Neuronal stem cell (in vitro differentiated cells): ENCODE measurements at regions not wholly inside any gene's neighbourhood (a gene's known extent, or its start where the extent isn't known, plus 50 kb on each side); places are given as distances from the start of the nearest gene placed in this dataset.

Experiments
- DNase-seq: peaks from one replicate; pipeline ENCODE4 v3.0.0-alpha.2; 2013; ENCODE audit warnings: low spot score
- H2AFZ ChIP-seq: one replicate; pipeline ENCODE4 v1.6.1; 2013; ENCODE audit warnings: mild to moderate bottlenecking, low read length, inconsistent platforms
- H2AK5ac ChIP-seq: 2 replicates; pipeline ENCODE4 v1.6.1; 2013; ENCODE audit warnings: low read depth, mild to moderate bottlenecking, inconsistent platforms, low read length, moderate library complexity, mixed read lengths
- H2BK120ac ChIP-seq: 2 replicates; pipeline ENCODE4 v1.6.1; 2013; ENCODE audit warnings: low read depth, mild to moderate bottlenecking, inconsistent platforms, low read length, moderate library complexity, mixed read lengths
- H2BK12ac ChIP-seq: one replicate; pipeline ENCODE4 v1.6.1; 2013; ENCODE audit warnings: low read length, inconsistent platforms
- H2BK15ac ChIP-seq: 2 replicates; pipeline ENCODE4 v1.6.1; 2013; ENCODE audit warnings: mild to moderate bottlenecking, low read length, inconsistent platforms, mixed read lengths
- H2BK5ac ChIP-seq: one replicate; pipeline ENCODE4 v1.6.1; 2013; ENCODE audit warnings: inconsistent platforms, mild to moderate bottlenecking, low read length, moderate library complexity
- H3K14ac ChIP-seq: one replicate; pipeline ENCODE4 v1.6.1; 2013; ENCODE audit warnings: low read length, inconsistent platforms
- H3K18ac ChIP-seq: 2 replicates; pipeline ENCODE4 v1.6.1; 2013; ENCODE audit warnings: low read length, inconsistent platforms
- H3K23ac ChIP-seq: 2 replicates; pipeline ENCODE4 v1.6.1; 2013; ENCODE audit warnings: low read depth, mild to moderate bottlenecking, mixed read lengths, low read length, inconsistent platforms; ENCODE audit not compliant: poor library complexity
- H3K27ac ChIP-seq: replicated peaks from 3 replicates; pipeline ENCODE4 v1.5.1; 2013; ENCODE audit warnings: low read length, inconsistent platforms
- H3K27me3 ChIP-seq, 3 experiments: 2 replicates each; pipeline ENCODE4 v1.6.1; 2013; ENCODE audit warnings: low read length in 3 of 3, mild to moderate bottlenecking in 2 of 3, inconsistent platforms in 1 of 3, low read depth in 1 of 3, mixed read lengths in 1 of 3, moderate library complexity in 1 of 3; ENCODE audit not compliant: control insufficient read depth in 3 of 3, insufficient read depth in 3 of 3
- H3K36me3 ChIP-seq, 2 donors: replicated peaks in 1 of 2; 2 replicates each; pipeline ENCODE4 v1.6.1; 2013; ENCODE audit warnings: low read length in 2 of 2; ENCODE audit not compliant: control insufficient read depth in 2 of 2, insufficient read depth in 2 of 2
- H3K4ac ChIP-seq: 2 replicates; pipeline ENCODE4 v1.6.1; 2013; ENCODE audit warnings: inconsistent platforms, mild to moderate bottlenecking, low read length, moderate library complexity
- H3K4me1 ChIP-seq, 2 donors: 1 replicate in 1 of 2; 2 replicates in 1 of 2; pipeline ENCODE4 v1.6.1; 2013; ENCODE audit warnings: low read length in 2 of 2, low read depth in 1 of 2; ENCODE audit not compliant: control insufficient read depth in 2 of 2, insufficient read depth in 1 of 2
- H3K4me2 ChIP-seq: one replicate; pipeline ENCODE4 v1.6.1; 2013; ENCODE audit warnings: mild to moderate bottlenecking, low read length, inconsistent platforms; ENCODE audit not compliant: insufficient read depth, poor library complexity, severe bottlenecking
- H3K4me3 ChIP-seq, 2 donors: 2 replicates each; pipeline ENCODE4 v1.5.1; 2013; ENCODE audit warnings: low read length in 2 of 2, mild to moderate bottlenecking in 2 of 2, inconsistent platforms in 1 of 2, moderate library complexity in 1 of 2
- H3K79me1 ChIP-seq: one replicate; pipeline ENCODE4 v1.6.1; 2013; ENCODE audit warnings: low read depth, mild to moderate bottlenecking, inconsistent platforms, low read length, moderate library complexity
- H3K9ac ChIP-seq: one replicate; pipeline ENCODE4 v1.6.1; 2013; ENCODE audit warnings: mild to moderate bottlenecking, low read depth, low read length, inconsistent platforms; ENCODE audit not compliant: poor library complexity
- H3K9me3 ChIP-seq, 2 donors: replicated peaks in 1 of 2; 2 replicates each; pipeline versions ENCODE3 to v1.6.1; 2013; ENCODE audit warnings: low read length in 2 of 2, mild to moderate bottlenecking in 2 of 2, inconsistent platforms in 1 of 2, low read depth in 1 of 2, mixed read lengths in 1 of 2, moderate library complexity in 1 of 2; ENCODE audit not compliant: control insufficient read depth in 2 of 2, insufficient read depth in 1 of 2
- H4K8ac ChIP-seq: one replicate; pipeline ENCODE4 v1.6.1; 2013; ENCODE audit warnings: low read depth, mild to moderate bottlenecking, inconsistent platforms, low read length, moderate library complexity
- H4K91ac ChIP-seq: one replicate; pipeline ENCODE4 v1.6.1; 2013; ENCODE audit warnings: low read length, low read depth, mild to moderate bottlenecking, inconsistent platforms; ENCODE audit not compliant: poor library complexity
- WGBS, 2 donors: extraction: QIAGEN DNeasy Blood & Tissue Kit; methylation state at CpG; one replicate each; pipeline ENCODE4 v1.1.7; 2013; ENCODE audit warnings: missing lambda C conversion rate in 2 of 2, mixed read lengths in 1 of 2; ENCODE audit not compliant: insufficient read length in 2 of 2, insufficient replicate concordance in 1 of 2; ENCODE audit errors: extremely low coverage in 2 of 2; 5-methylcytosine and 5-hydroxymethylcytosine counted together

- DNase-seq, result no peak
- no peak overlapping the region for H2BK15ac ChIP-seq
Measured at GRCh38 chr1:230517326-230517725, 91.2 kb upstream of the PGBD5 start.

GRCh38 chr1:230516889-230517288 lies 90.8 kb upstream of the PGBD5 start:
- H2AK5ac ChIP-seq, result no peak overlapping the region
- H3K27me3 ChIP-seq, result no peaks in the 10 kb centered on the region
- H4K8ac ChIP-seq, result no peak overlapping the region
- H3K9me3 ChIP-seq, result no peaks in the 10 kb centered on the region
- H3K14ac ChIP-seq, result no peak overlapping the region
- no peak overlapping the region for H2BK15ac ChIP-seq
- no peak overlapping the region for H4K91ac ChIP-seq
- no peaks in the 10 kb centered on the region for H3K79me1 ChIP-seq
- no peak overlapping the region for H2BK120ac ChIP-seq
- H3K4me3 ChIP-seq, result no peak overlapping the region
- H3K27ac ChIP-seq, result no peak overlapping the region
- no peak overlapping the region for H2AFZ ChIP-seq
- no peak overlapping the region for H2BK5ac ChIP-seq
- H3K18ac ChIP-seq, result no peak overlapping the region
- no peaks in the 10 kb centered on the region for H3K36me3 ChIP-seq
- no peak overlapping the region for H3K23ac ChIP-seq
- no peak overlapping the region for H2BK12ac ChIP-seq
- H3K4ac ChIP-seq, result no peak overlapping the region
- H3K4me2 ChIP-seq, result no peak overlapping the region
- H3K4me1 ChIP-seq, result peaks cover 0 to 16% of the 10 kb centered on the region in 2 donors
- no peak overlapping the region for H3K9ac ChIP-seq
- WGBS, 2 donors, result no CpG with 5 or more reads among the region's 6 CpGs
- no peak for DNase-seq

More at GRCh38 chr1:230517326-230517725, 91.2 kb upstream of the PGBD5 start:
- Histone ChIP-seq H2BK12ac (no peak overlapping the region), H3K4me3 (no peak overlapping the region), H2BK120ac (no peak overlapping the region), H2BK5ac (no peak overlapping the region), H3K4me2 (no peak overlapping the region), H4K91ac (no peak overlapping the region), H2AK5ac (no peak overlapping the region), H3K79me1 (no peaks in the 10 kb centered on the region), H3K18ac (peak overlapping the region; percentile 84), H3K14ac (no peak overlapping the region), H3K4me1 (peaks cover 0 to 16% of the 10 kb centered on the region in 2 donors), H3K27me3 (no peaks in the 10 kb centered on the region), H3K36me3 (no peaks in the 10 kb centered on the region), H4K8ac (no peak overlapping the region), H3K4ac (no peak overlapping the region), H3K9ac (no peak overlapping the region), H2AFZ (no peak overlapping the region), H3K9me3 (no peaks in the 10 kb centered on the region), H3K27ac (no peak overlapping the region), H3K23ac (no peak overlapping the region)
- no CpG with 5 or more reads among the region's 7 CpGs for WGBS, 2 donors

GRCh38 chr1:230515451-230516145 lies 89.5 kb upstream of the PGBD5 start:
- H3K27ac ChIP-seq, result no peak overlapping the region
- no peak overlapping the region for H2BK120ac ChIP-seq
- H4K91ac ChIP-seq, result no peak overlapping the region
- no peaks in the 10 kb centered on the region for H3K79me1 ChIP-seq
- no peaks in the 10 kb centered on the region for H3K9me3 ChIP-seq
- no CpG with 5 or more reads among the region's 9 CpGs for WGBS, 2 donors
- H3K4me3 ChIP-seq, result no peak overlapping the region
- no peak for DNase-seq
- no peak overlapping the region for H3K9ac ChIP-seq
- peak overlapping the region; percentile 28 for H2AFZ ChIP-seq
- no peak overlapping the region for H2BK15ac ChIP-seq
- H3K36me3 ChIP-seq, result no peaks in the 10 kb centered on the region
- H3K14ac ChIP-seq, result no peak overlapping the region
- no peaks in the 10 kb centered on the region for H3K27me3 ChIP-seq
- no peak overlapping the region for H3K18ac ChIP-seq
- no peak overlapping the region for H2AK5ac ChIP-seq
- H3K4ac ChIP-seq, result no peak overlapping the region
- H3K4me2 ChIP-seq, result no peak overlapping the region
- H2BK12ac ChIP-seq, result no peak overlapping the region
- H4K8ac ChIP-seq, result no peak overlapping the region
- no peak overlapping the region for H3K23ac ChIP-seq
- peaks cover 5 to 16% of the 10 kb centered on the region in 2 donors for H3K4me1 ChIP-seq
- no peak overlapping the region for H2BK5ac ChIP-seq

- H3K4me1 ChIP-seq, result peaks cover 0 to 8% of the 10 kb centered on the region in 2 donors
- no peak overlapping the region for H3K9ac ChIP-seq
- no peak overlapping the region for H3K27ac ChIP-seq
- peak overlapping the region; percentile 63 for H2AFZ ChIP-seq
- H2BK120ac ChIP-seq, result no peak overlapping the region
- no CpG with 5 or more reads among the region's 1 CpG for WGBS, 2 donors
- no peaks in the 10 kb centered on the region for H3K27me3 ChIP-seq
- H3K36me3 ChIP-seq, result no peaks in the 10 kb centered on the region
- H4K91ac ChIP-seq, result no peak overlapping the region
- no peaks in the 10 kb centered on the region for H3K79me1 ChIP-seq
- no peak overlapping the region for H3K4me3 ChIP-seq
- no peak overlapping the region for H3K14ac ChIP-seq
- H2BK5ac ChIP-seq, result no peak overlapping the region
- no peak overlapping the region for H3K4ac ChIP-seq
- no peak for DNase-seq
- H2BK12ac ChIP-seq, result no peak overlapping the region
- H3K18ac ChIP-seq, result no peak overlapping the region
- H2AK5ac ChIP-seq, result no peak overlapping the region
- H4K8ac ChIP-seq, result no peak overlapping the region
- no peak overlapping the region for H3K4me2 ChIP-seq
- H3K9me3 ChIP-seq, result peaks cover 0 to 2% of the 10 kb centered on the region in 2 donors
- H2BK15ac ChIP-seq, result no peak overlapping the region
- H3K23ac ChIP-seq, result no peak overlapping the region
Measured at GRCh38 chr1:230510496-230510895, 84.4 kb upstream of the PGBD5 start.
